Ascending aorta (tissue), 2 donors: ENCODE measurements at regions not wholly inside any gene's neighbourhood (a gene's known extent, or its start where the extent isn't known, plus 50 kb on each side); places are given as distances from the start of the nearest gene placed in this dataset.

Source experiments
- DNase-seq, 2 donors: peaks; one replicate each; pipeline ENCODE4 v3.0.0-alpha.2; 2019; ENCODE audit warnings: low spot score in 2 of 2
- H3K27ac ChIP-seq, 2 donors: fragments of 200-600 bp; sonication (generic); one replicate each; pipeline ENCODE4 v1.5.1; 2016 to 2017; ENCODE audit warnings: mild to moderate bottlenecking in 1 of 2
- H3K27me3 ChIP-seq: fragments of 200-600 bp; sonication (generic); one replicate; pipeline ENCODE4 v1.5.1; 2017
- H3K36me3 ChIP-seq, 2 donors: fragments of 200-600 bp; sonication (generic); one replicate each; pipeline ENCODE4 v1.5.1; 2016
- H3K4me1 ChIP-seq, 2 donors: fragments of 200-600 bp; sonication (generic); one replicate each; pipeline ENCODE4 v1.5.1; 2016 to 2017; ENCODE audit warnings: mild to moderate bottlenecking in 1 of 2
- H3K4me3 ChIP-seq, 2 donors: fragments of 200-600 bp; sonication (generic); one replicate each; pipeline ENCODE4 v1.5.1; 2016 to 2017; ENCODE audit warnings: mild to moderate bottlenecking in 1 of 2
- H3K9me3 ChIP-seq, 2 donors: fragments of 200-600 bp; sonication (generic); one replicate each; pipeline ENCODE4 v1.5.1; 2016
- intact Hi-C: fragments of 100-400 bp; cut with DNase I; formaldehyde crosslinking; loops from one replicate; pipeline ENCODE4 v1.15.1; 2023
- TF ChIP-seq, protein P1 (sequence below), 3 experiments: fragments of 200-600 bp in 2 of 3; fragments of 450-650 bp in 1 of 3; sonication (generic) in 2 of 3; IDR thresholded peaks; one replicate each; pipeline ENCODE4 v1.5.1; 2016 to 2019; ENCODE audit warnings: antibody characterized with exemption in 3 of 3, mild to moderate bottlenecking in 1 of 3, moderate library complexity in 1 of 3

- no peak overlapping the region for H3K4me3 ChIP-seq
- H3K27ac ChIP-seq: no peak overlapping the region
- H3K36me3 ChIP-seq: no peaks in the 10 kb centered on the region
- no peaks in the 10 kb centered on the region for H3K27me3 ChIP-seq
- DNase-seq: no peak
- no peaks in the 10 kb centered on the region for H3K4me1 ChIP-seq
- intact Hi-C loops: no loop called here
- H3K9me3 ChIP-seq: no peaks in the 10 kb centered on the region
- TF ChIP-seq, protein P1, sequence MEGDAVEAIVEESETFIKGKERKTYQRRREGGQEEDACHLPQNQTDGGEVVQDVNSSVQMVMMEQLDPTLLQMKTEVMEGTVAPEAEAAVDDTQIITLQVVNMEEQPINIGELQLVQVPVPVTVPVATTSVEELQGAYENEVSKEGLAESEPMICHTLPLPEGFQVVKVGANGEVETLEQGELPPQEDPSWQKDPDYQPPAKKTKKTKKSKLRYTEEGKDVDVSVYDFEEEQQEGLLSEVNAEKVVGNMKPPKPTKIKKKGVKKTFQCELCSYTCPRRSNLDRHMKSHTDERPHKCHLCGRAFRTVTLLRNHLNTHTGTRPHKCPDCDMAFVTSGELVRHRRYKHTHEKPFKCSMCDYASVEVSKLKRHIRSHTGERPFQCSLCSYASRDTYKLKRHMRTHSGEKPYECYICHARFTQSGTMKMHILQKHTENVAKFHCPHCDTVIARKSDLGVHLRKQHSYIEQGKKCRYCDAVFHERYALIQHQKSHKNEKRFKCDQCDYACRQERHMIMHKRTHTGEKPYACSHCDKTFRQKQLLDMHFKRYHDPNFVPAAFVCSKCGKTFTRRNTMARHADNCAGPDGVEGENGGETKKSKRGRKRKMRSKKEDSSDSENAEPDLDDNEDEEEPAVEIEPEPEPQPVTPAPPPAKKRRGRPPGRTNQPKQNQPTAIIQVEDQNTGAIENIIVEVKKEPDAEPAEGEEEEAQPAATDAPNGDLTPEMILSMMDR (IDR thresholded peaks at IDR 0.05): no peak
Measured at GRCh38 chr10:112022196-112022595, 161.4 kb downstream of the GPAM start.

DNA sequence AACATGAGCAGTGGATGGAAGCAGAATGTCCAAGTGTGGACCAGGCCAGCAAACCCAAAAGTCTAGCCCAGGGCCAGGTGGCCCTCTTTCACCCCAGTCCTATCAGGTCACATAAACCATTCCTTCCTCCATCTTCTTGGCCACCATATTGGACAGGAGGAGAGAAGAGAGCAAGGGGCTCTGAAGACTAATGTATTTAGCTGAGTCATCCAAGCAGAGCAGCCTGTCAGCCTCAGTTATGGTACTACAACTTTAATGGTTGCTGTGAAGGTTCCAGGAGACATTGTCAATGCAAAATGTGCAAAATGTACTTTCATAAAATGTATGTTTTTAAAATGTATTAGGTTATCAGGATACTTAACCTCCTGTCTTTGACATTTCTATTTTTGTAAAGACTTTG lies 159.5 kb downstream of the GPAM start:
- intact Hi-C loops: no loop called here
- Histone ChIP-seq H3K4me1 (no peaks in the 10 kb centered on the region), H3K9me3 (no peaks in the 10 kb centered on the region), H3K36me3 (no peaks in the 10 kb centered on the region), H3K4me3 (no peak overlapping the region), H3K27me3 (no peaks in the 10 kb centered on the region), H3K27ac (no peak overlapping the region)
- TF ChIP-seq, protein P1 (IDR thresholded peaks at IDR 0.05): no peak
- no peak for DNase-seq

- no peaks in the 10 kb centered on the region for H3K36me3 ChIP-seq
- no peak overlapping the region for H3K4me3 ChIP-seq
- no peaks in the 10 kb centered on the region for H3K27me3 ChIP-seq
- no peaks in the 10 kb centered on the region for H3K9me3 ChIP-seq
- H3K27ac ChIP-seq: no peak overlapping the region
- intact Hi-C loops: no loop called here
- DNase-seq: no peak
- TF ChIP-seq, protein P1 (IDR thresholded peaks at IDR 0.05): no peak
- H3K4me1 ChIP-seq: no peaks in the 10 kb centered on the region
Measured at GRCh38 chr10:112025228-112025627, 158.3 kb downstream of the GPAM start.

DNA sequence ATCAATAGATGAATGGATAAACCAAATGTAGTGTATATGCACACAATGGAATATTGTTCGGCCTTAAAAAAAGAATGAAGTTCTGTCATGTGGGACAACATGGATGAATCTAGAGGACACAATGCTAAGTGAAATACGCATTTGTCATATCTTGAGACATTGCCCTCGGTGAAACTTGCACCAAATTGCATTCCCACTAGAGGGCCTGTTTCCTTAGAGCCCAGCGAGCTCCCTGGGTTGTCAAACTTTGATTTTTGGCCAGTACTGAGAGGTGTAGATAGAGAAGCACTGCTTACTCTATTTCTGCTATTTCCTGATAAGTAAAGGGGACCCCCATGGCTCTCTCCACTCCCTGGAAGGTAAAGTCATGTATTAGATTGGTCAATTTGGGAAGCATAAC lies 157.1 kb downstream of the GPAM start:
- TF ChIP-seq, protein P1 (IDR thresholded peaks at IDR 0.05): no peak
- Histone ChIP-seq H3K4me1 (no peaks in the 10 kb centered on the region), H3K4me3 (no peak overlapping the region), H3K36me3 (no peaks in the 10 kb centered on the region), H3K9me3 (peaks cover 0 to 6% of the 10 kb centered on the region in 2 donors), H3K27me3 (no peaks in the 10 kb centered on the region), H3K27ac (no peak overlapping the region)
- intact Hi-C loops: no loop called here
- DNase-seq: no peak

GRCh38 chr10:112027731-112028280 lies 155.8 kb downstream of the GPAM start:
- H3K4me3 ChIP-seq: no peak overlapping the region
- no peak for DNase-seq

More at GRCh38 chr10:112027731-112028280, 155.8 kb downstream of the GPAM start:
- Histone ChIP-seq H3K4me1 (no peaks in the 10 kb centered on the region), H3K27ac (no peak overlapping the region), H3K9me3 (peaks cover 0 to 11% of the 10 kb centered on the region in 2 donors), H3K36me3 (no peaks in the 10 kb centered on the region), H3K27me3 (no peaks in the 10 kb centered on the region)
- intact Hi-C loops: no loop called here
- TF ChIP-seq, protein P1 (IDR thresholded peaks at IDR 0.05): no peak
